Putamen (tissue), 1 donor: ENCODE measurements at regions not wholly inside any gene's neighbourhood (a gene's known extent, or its start where the extent isn't known, plus 50 kb on each side); places are given as distances from the start of the nearest gene placed in this dataset.
A peak's percentile ranks its signal among the peaks of the same experiment; 100 is the strongest.
"Not testable (repeated sequence)": the region's sequence is repeated elsewhere in the genome, so short reads cannot be mapped to it uniquely, and the experiment has no call there.

Experiments
- DNase-seq: peaks from one replicate; pipeline ENCODE4 v3.0.0-alpha.2; 2016; ENCODE audit warnings: low spot score

- DNase-seq: no peak
Measured at GRCh38 chr1:181172082-181172481, 83.6 kb downstream of the IER5 start.

- no peak for DNase-seq
Measured at GRCh38 chr1:181173761-181174447, 85.4 kb downstream of the IER5 start.

GRCh38 chr1:181174861-181175260 is 86.4 kb downstream of the IER5 start:
- no peak for DNase-seq

GRCh38 chr1:181175356-181175910 is 86.9 kb downstream of the IER5 start:
- DNase-seq: no peak

- DNase-seq: no peak
Measured at GRCh38 chr1:181175955-181176354, 87.5 kb downstream of the IER5 start.

- no peak for DNase-seq
Measured at GRCh38 chr1:181178241-181178879, 89.9 kb downstream of the IER5 start.

- DNase-seq: no peak
Measured at GRCh38 chr1:181179279-181179986, 90.9 kb downstream of the IER5 start.

GRCh38 chr1:181179987-181180365 is 91.5 kb downstream of the IER5 start:
- DNase-seq: peak; percentile 77

- DNase-seq: no peak
Measured at GRCh38 chr1:181180407-181181031, 92.0 kb downstream of the IER5 start.

- no peak for DNase-seq
Measured at GRCh38 chr1:181181792-181182585, 93.5 kb downstream of the IER5 start.

GRCh38 chr1:181184621-181185020 is 96.1 kb downstream of the IER5 start:
- no peak for DNase-seq

- no peak for DNase-seq
Measured at GRCh38 chr1:181185461-181185860, 97.0 kb downstream of the IER5 start.

- DNase-seq: not testable (repeated sequence)
Measured at GRCh38 chr1:181186133-181186532, 97.6 kb downstream of the IER5 start.

- no peak for DNase-seq
Measured at GRCh38 chr1:181187337-181188126, 99.0 kb downstream of the IER5 start.

- no peak for DNase-seq
Measured at GRCh38 chr1:181189245-181189644, 100.7 kb downstream of the IER5 start.

GRCh38 chr1:181189691-181190363 is 101.3 kb downstream of the IER5 start:
- peak; percentile 35 for DNase-seq

- no peak for DNase-seq
Measured at GRCh38 chr1:181190364-181191035, 102.0 kb downstream of the IER5 start.

GRCh38 chr1:181191494-181192040 is 103.1 kb downstream of the IER5 start:
- no peak for DNase-seq

GRCh38 chr1:181192316-181192715 is 103.8 kb downstream of the IER5 start:
- DNase-seq: no peak
